B cell (primary cell): ENCODE measurements at regions not wholly inside any gene's neighbourhood (a gene's known extent, or its start where the extent isn't known, plus 50 kb on each side); places are given as distances from the start of the nearest gene placed in this dataset.

Experiments used
- CTCF ChIP-seq: fragments of 200-600 bp; IDR thresholded peaks from one replicate; pipeline ENCODE4 v1.8.0; 2022; ENCODE audit warnings: antibody characterized with exemption, mild to moderate bottlenecking
- EZH2 ChIP-seq: IDR thresholded peaks from 2 replicates; pipeline ENCODE4 v1.6.1; 2012; ENCODE audit warnings: borderline replicate concordance, low read depth, mild to moderate bottlenecking, moderate library complexity, low read length; ENCODE audit not compliant: insufficient read depth, poor library complexity, severe bottlenecking

GRCh38 chr3:168604767-168605166, 509.0 kb upstream of the GOLIM4 start:
- TF ChIP-seq CTCF = no peak
- TF ChIP-seq EZH2 = no peak
